NCI-H226 (cell line): ENCODE measurements at regions not wholly inside any gene's neighbourhood (a gene's known extent, or its start where the extent isn't known, plus 50 kb on each side); places are given as distances from the start of the nearest gene placed in this dataset.

Source experiments
- DNase-seq: peaks from one replicate; pipeline ENCODE4 v3.0.0-alpha.2; 2015

- no peak for DNase-seq
These were observed 302.9 kb upstream of the EPHA5 start for GRCh38 chr4:65973186-65973585.

- no peak for DNase-seq
These were observed 301.4 kb upstream of the EPHA5 start for GRCh38 chr4:65971686-65972085.

- no peak for DNase-seq
These were observed 298.7 kb upstream of the EPHA5 start for GRCh38 chr4:65968831-65969558.

- no peak for DNase-seq
These were observed 290.5 kb upstream of the EPHA5 start for GRCh38 chr4:65960751-65961150.

- DNase-seq = peak; percentile 60
These were observed 284.1 kb upstream of the EPHA5 start for GRCh38 chr4:65954416-65954815.

- no peak for DNase-seq
These were observed 280.9 kb upstream of the EPHA5 start for GRCh38 chr4:65951177-65951576.

- peak; percentile 79 for DNase-seq
These were observed 272.8 kb upstream of the EPHA5 start for GRCh38 chr4:65943076-65943475.

GRCh38 chr4:65924843-65925242 is 254.6 kb upstream of the EPHA5 start:
- no peak for DNase-seq

- no peak for DNase-seq
These were observed 253.3 kb upstream of the EPHA5 start for GRCh38 chr4:65923616-65924015.

- no peak for DNase-seq
These were observed 250.9 kb upstream of the EPHA5 start for GRCh38 chr4:65921180-65921579.

- peak; percentile 15 for DNase-seq
These were observed 248.6 kb upstream of the EPHA5 start for GRCh38 chr4:65918872-65919271.

- no peak for DNase-seq
These were observed 247.9 kb upstream of the EPHA5 start for GRCh38 chr4:65918212-65918611.

GRCh38 chr4:65917486-65917885 is 247.2 kb upstream of the EPHA5 start:
- peak; percentile 12 for DNase-seq

- DNase-seq = no peak
These were observed 241.4 kb upstream of the EPHA5 start for GRCh38 chr4:65911720-65912119.

- no peak for DNase-seq
These were observed 223.9 kb upstream of the EPHA5 start for GRCh38 chr4:65893957-65894755.

GRCh38 chr4:65893271-65893670 is 223.0 kb upstream of the EPHA5 start:
- DNase-seq = no peak

- no peak for DNase-seq
These were observed 210.3 kb upstream of the EPHA5 start for GRCh38 chr4:65880594-65880993.

GRCh38 chr4:65868096-65868824 is 198.0 kb upstream of the EPHA5 start:
- no peak for DNase-seq

- no peak for DNase-seq
These were observed 195.2 kb upstream of the EPHA5 start for GRCh38 chr4:65865489-65865888.

- DNase-seq = no peak
These were observed 191.7 kb upstream of the EPHA5 start for GRCh38 chr4:65861993-65862392.

- no peak for DNase-seq
These were observed 175.0 kb upstream of the EPHA5 start for GRCh38 chr4:65845199-65845773.

- DNase-seq = no peak
These were observed 169.1 kb upstream of the EPHA5 start for GRCh38 chr4:65839164-65839931.

- DNase-seq = no peak
These were observed 164.4 kb upstream of the EPHA5 start for GRCh38 chr4:65834707-65835106.
